ENCODE measurements at regions not wholly inside any gene's neighbourhood (a gene's known extent, or its start where the extent isn't known, plus 50 kb on each side); places are given as distances from the start of the nearest gene placed in this dataset.

GRCh38 chr2:81870119-81870518, 1565.6 kb upstream of the LRRTM1 start:
- Histone ChIP-seq H3K4me1 (no peaks in the 10 kb centered on the region), H3K9me3 (no peaks in the 10 kb centered on the region), H3K27ac (no peak overlapping the region), H3K4me3 (no peak overlapping the region), H3K27me3 (no peaks in the 10 kb centered on the region), H3K36me3 (ENCODE audit: low read depth, missing control alignments) (no peaks in the 10 kb centered on the region)
- TF ChIP-seq CTCF (IDR thresholded peaks at IDR 0.05) (no peak), POLR2A (IDR thresholded peaks at IDR 0.05) (no peak)
- intact Hi-C loops (cut with DNase I; ENCODE audit: low total_unique reads): no loop called here
- WGBS, 2 donors: 94 to 96% methylated on average over 1 of the region's 1 CpG
- DNase-seq: no peak

- Histone ChIP-seq H3K36me3 (ENCODE audit: low read depth, missing control alignments) (no peaks in the 10 kb centered on the region), H3K27me3 (no peaks in the 10 kb centered on the region), H3K4me1 (no peaks in the 10 kb centered on the region), H3K4me3 (no peak overlapping the region), H3K9me3 (no peaks in the 10 kb centered on the region), H3K27ac (no peak overlapping the region)
- TF ChIP-seq POLR2A (IDR thresholded peaks at IDR 0.05) (no peak), CTCF (IDR thresholded peaks at IDR 0.05) (no peak)
- intact Hi-C loops (cut with DNase I; ENCODE audit: low total_unique reads): no loop called here
- 72 to 80% methylated on average over 3 of the region's 3 CpGs for WGBS, 2 donors
- DNase-seq: no peak
Observed at GRCh38 chr2:81858998-81859397, 1554.4 kb upstream of the LRRTM1 start.

GRCh38 chr2:81853341-81853740, 1548.8 kb upstream of the LRRTM1 start:
- Histone ChIP-seq H3K27ac (no peak overlapping the region), H3K27me3 (no peaks in the 10 kb centered on the region), H3K4me3 (no peak overlapping the region), H3K4me1 (no peaks in the 10 kb centered on the region), H3K36me3 (ENCODE audit: low read depth, missing control alignments) (no peaks in the 10 kb centered on the region), H3K9me3 (no peaks in the 10 kb centered on the region)
- no peak for TF ChIP-seq CTCF (IDR thresholded peaks at IDR 0.05)
- TF ChIP-seq POLR2A (IDR thresholded peaks at IDR 0.05): no peak
- intact Hi-C loops (cut with DNase I; ENCODE audit: low total_unique reads): no loop called here
- WGBS, 2 donors: 85 to 90% methylated on average over 2 of the region's 2 CpGs
- DNase-seq: no peak

- H3K36me3 ChIP-seq (ENCODE audit: low read depth, missing control alignments): no peaks in the 10 kb centered on the region
- H3K27ac ChIP-seq: no peak overlapping the region
- TF ChIP-seq CTCF (IDR thresholded peaks at IDR 0.05) (no peak), POLR2A (IDR thresholded peaks at IDR 0.05) (no peak)
- no peaks in the 10 kb centered on the region for H3K27me3 ChIP-seq
- H3K4me3 ChIP-seq: no peak overlapping the region
- H3K4me1 ChIP-seq: no peaks in the 10 kb centered on the region
- WGBS, 2 donors: 92% methylated on average over 2 of the region's 2 CpGs
- H3K9me3 ChIP-seq: no peaks in the 10 kb centered on the region
- no peak for DNase-seq
- intact Hi-C loops (cut with DNase I; ENCODE audit: low total_unique reads): no loop called here
Observed at GRCh38 chr2:81852651-81853050, 1548.1 kb upstream of the LRRTM1 start.

GRCh38 chr2:81839780-81840179, 1535.2 kb upstream of the LRRTM1 start:
- Histone ChIP-seq H3K9me3 (no peaks in the 10 kb centered on the region), H3K27me3 (no peaks in the 10 kb centered on the region), H3K4me3 (no peak overlapping the region), H3K36me3 (ENCODE audit: low read depth, missing control alignments) (no peaks in the 10 kb centered on the region), H3K27ac (no peak overlapping the region), H3K4me1 (no peaks in the 10 kb centered on the region)
- DNase-seq: no peak
- no peak for TF ChIP-seq POLR2A (IDR thresholded peaks at IDR 0.05)
- TF ChIP-seq CTCF (IDR thresholded peaks at IDR 0.05): no peak
- intact Hi-C loops (cut with DNase I; ENCODE audit: low total_unique reads): no loop called here
- WGBS, 2 donors: 61 to 63% methylated on average over 2 of the region's 2 CpGs

Data from testis (tissue), 2 donors.